ENCODE measurements at regions not wholly inside any gene's neighbourhood (a gene's known extent, or its start where the extent isn't known, plus 50 kb on each side); places are given as distances from the start of the nearest gene placed in this dataset.

DNA sequence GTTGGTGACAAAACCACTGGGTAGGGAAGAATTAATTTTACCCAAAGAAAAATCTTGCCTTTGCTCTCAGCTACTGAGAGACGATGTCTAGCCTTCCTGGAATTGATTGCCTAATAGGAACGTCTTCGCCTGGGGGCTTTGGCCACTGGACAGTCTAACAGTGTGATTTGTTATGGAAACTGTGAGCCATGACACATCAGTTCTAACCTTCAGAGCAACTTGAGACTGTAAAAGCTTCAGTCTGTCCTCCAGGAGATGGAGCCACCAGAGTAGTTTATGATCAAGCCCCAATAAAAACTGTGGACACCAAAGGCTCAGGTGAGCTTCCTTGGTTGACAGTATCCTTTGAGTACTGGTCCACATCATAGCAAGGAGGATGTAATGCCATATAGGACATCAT, 235.8 kb upstream of the TMCO5A start:
- DNase-seq (ENCODE audit: low read depth in 2 of 2) = no peak

GRCh38 chr15:37701230-37701629, 233.2 kb upstream of the TMCO5A start:
- DNase-seq (ENCODE audit: low read depth in 2 of 2) = no peak

GRCh38 chr15:37709669-37710068, 224.8 kb upstream of the TMCO5A start:
- DNase-seq (ENCODE audit: low read depth in 2 of 2) = no peak

DNA sequence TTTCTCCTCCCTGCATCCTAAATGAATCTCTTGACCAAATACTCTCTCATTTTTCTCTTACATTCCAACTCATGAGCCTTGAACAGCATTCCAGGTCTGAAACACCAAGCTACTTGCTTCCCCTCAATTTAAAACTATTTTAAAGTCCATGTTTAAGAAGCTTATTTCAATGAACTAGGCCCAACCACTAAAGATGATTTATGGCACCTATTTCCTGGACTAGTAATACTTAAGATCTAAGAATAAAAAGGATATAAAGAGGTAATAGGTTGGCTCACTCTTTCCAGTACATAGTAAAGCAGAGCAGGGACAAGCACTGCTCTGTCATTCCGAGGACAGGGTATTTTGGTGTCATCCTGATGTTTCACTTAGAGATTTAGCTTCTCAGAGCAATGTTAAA, 219.3 kb upstream of the TMCO5A start:
- DNase-seq (ENCODE audit: low read depth in 2 of 2) = no peak

GRCh38 chr15:37720267-37720666, 214.2 kb upstream of the TMCO5A start:
- DNase-seq (ENCODE audit: low read depth in 2 of 2) = no peak

DNA sequence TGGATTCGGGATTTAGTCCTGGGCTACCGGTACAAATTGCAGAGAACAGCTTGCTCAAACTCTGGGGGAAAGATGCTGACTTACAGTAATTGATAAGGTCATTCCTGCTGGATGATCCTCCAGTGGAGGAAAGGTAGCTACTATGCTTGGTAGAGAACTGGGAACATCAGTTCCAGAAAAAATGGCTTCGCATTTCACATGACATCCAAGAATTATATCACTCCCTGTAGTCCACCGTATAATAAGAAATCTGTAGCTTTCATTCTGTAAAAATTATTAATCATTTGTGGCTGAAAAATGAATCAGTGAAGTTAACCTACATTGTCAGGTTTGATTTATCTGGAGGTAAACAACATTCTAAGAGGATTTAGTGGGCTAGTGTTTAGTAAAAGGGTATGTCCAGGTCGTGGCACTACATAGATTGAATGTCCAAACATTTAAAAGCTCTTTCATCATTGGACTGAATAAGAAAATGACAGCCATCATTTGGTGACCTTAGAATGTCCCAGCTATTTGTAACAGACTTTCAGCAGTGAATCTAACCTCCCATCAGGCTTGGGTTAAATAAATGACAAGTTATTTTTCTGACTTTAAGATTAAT, 203.2 kb upstream of the TMCO5A start:
- DNase-seq (ENCODE audit: low read depth in 2 of 2) = no peak

DNA sequence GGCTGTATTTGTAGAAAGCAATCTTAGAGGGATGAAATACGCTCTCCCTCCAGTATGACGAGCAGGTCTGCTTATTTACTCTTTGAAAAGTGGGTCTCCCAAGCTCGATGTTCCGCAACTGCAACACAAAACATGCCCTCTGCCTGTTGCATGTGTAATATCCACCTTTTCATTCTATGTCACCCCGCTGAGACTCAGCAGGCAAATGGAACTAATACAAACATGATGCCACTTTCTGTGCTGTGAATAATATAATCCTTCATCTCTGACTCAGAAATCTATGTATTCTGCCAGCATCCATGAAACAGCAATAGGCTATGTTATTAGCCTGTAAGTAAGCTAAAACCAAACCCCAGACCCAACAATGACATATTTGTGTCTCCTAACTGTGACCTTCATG, 200.8 kb upstream of the TMCO5A start:
- no peak for DNase-seq (ENCODE audit: low read depth in 2 of 2)

- no peak for DNase-seq (ENCODE audit: low read depth in 2 of 2)
Observed at GRCh38 chr15:37740623-37741141, 193.8 kb upstream of the TMCO5A start.

- DNase-seq (ENCODE audit: low read depth in 2 of 2) = no peak
Observed at GRCh38 chr15:37743826-37744225, 190.6 kb upstream of the TMCO5A start.

- no peak for DNase-seq (ENCODE audit: low read depth in 2 of 2)
Observed at GRCh38 chr15:37744521-37744920, 189.9 kb upstream of the TMCO5A start.

GRCh38 chr15:37751401-37751800, 183.0 kb upstream of the TMCO5A start:
- DNase-seq (ENCODE audit: low read depth in 2 of 2) = no peak

DNA sequence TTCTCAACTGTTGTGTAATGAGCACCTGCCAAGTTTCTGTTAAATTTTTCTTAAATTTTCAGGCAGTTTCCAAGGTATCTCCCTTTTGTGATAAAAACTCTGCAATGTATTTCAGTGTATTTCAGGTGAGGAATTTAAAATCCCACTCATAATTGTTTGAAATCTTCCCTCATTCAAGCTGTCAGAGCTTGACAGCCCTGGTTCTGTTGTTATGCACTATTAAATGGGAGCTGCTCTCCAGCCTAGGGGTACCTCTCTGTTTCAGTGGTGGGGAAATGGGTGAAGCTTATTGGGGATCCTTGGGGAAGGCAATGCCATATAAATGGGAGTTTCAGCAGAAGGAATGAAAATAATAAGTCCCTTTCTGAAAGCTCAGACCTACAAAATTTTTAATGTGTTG, 178.0 kb upstream of the TMCO5A start:
- no peak for DNase-seq (ENCODE audit: low read depth in 2 of 2)

DNA sequence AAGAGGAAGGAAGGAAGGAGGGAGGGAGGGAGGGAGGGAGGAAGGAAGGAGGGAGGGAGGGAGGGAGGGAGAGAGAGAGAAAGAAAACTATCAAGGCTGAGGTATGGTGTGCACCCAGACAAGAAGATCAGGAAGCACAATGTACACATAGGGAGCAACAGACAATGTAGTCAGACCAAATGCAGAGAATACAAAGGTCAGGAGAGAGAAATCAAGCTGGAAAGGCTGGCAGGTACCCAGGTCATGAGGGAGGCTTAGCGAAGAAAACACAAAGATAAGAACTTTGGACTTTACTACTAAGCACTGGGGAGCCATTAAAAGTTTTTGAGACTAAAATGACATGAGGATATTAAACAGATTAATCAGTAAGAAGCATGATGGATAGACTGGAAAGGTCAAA, 176.0 kb upstream of the TMCO5A start:
- DNase-seq (ENCODE audit: low read depth in 2 of 2) = no peak

DNA sequence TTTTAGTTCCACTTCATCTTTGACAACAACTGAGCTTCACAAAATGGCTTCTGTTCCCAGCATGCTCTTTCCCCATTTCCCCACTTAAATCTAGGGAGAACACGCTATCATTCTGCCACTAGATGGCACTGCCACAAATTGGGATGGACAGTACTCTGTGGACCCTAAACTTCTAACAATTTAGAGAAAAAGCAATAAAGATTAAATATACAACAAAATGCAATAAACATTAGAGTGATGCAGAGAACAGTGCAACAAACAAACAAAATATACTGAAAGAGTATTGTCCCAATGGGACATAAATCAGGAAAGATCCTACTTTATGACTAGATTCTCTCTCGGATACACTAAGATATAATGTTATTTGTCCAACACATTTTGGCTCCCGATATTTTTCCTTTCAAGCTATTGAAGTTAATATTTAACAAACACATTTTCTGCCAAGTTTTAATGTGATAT, 169.7 kb upstream of the TMCO5A start:
- DNase-seq (ENCODE audit: low read depth in 2 of 2) = peak in 1 of 2 donors; percentile 7

GRCh38 chr15:37765786-37766185, 168.7 kb upstream of the TMCO5A start:
- no peak for DNase-seq (ENCODE audit: low read depth in 2 of 2)

DNA sequence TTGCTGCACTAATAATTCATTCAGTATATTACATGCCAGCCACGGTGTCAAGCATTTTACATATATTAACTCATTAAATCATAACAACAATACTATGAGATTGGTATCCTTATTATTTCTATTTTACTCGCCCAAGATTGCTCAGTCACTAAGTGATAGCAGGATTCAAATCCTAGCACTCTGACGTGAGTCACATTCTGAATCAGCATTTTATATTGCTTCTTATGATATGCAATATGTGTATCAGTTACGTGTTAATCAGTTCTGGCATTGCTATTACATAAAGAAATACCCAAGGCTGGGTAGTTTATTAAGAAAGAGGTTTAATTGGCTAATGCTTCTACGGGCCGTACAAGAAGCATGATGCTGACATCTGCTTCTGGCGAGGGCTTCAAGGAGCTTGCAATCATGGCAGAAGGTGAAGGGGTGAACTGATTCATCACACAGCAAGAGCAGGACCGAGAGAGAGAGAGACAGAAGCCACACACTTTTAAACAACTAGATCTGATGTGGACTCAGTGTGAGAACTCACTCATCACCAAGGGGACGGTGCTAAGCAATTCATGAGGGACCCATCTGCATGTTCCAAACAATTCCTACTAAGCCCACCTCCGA, 166.5 kb upstream of the TMCO5A start:
- no peak for DNase-seq (ENCODE audit: low read depth in 2 of 2)

DNA sequence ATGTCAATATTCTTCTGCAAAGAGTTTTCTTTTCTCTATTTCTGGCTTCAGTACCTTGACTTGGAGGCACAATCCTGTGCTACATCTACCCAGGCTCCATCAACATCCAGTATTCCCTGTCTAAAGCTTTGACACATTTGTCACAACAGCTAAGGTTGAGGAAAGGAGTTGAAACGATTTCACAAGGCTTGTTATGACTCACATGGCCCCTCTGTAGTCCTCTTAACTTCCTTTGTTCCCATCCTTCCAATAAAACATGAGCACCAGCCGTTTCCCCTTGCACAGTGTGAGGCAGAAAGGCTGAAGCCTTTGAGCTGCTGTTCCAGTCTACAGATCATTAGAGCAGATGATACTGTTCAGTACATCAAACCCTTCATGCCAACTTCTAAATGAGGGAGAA, 163.0 kb upstream of the TMCO5A start:
- DNase-seq (ENCODE audit: low read depth in 2 of 2) = no peak

DNA sequence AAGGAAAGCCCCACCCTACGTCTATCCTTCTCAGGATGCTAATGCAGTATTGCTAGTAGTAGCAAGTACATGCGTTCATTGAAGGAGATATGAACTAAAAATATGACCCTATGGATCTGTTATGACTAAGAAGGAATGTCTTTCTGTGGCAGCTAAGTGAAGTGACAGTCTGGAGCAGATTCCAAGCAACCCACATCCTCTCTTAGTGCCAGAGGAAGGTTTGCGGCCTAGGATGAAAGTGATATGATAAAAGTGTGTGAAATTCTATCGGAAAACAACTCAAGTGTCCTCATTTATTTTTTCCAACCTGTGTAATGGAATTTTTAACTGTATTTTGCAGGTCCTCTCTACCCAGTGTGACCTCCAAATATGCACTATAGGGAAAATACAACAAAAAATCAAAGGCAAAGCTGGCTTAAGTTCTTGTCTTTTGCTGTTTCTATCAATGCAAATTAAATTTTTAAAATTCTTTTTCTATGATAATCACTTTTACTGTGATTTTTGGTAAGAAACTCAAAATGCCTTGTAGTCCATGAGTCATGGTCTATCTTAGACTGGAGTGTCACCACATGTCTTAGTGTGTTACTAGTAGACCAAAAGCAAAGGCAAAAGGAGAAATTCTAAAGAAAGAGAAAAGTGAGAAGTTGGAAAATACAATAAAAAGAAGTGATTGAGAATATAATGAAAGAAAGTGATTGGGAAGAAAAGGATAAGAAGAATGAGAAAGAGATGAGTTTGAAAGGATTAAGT, 161.2 kb upstream of the TMCO5A start:
- no peak for DNase-seq (ENCODE audit: low read depth in 2 of 2)

DNA sequence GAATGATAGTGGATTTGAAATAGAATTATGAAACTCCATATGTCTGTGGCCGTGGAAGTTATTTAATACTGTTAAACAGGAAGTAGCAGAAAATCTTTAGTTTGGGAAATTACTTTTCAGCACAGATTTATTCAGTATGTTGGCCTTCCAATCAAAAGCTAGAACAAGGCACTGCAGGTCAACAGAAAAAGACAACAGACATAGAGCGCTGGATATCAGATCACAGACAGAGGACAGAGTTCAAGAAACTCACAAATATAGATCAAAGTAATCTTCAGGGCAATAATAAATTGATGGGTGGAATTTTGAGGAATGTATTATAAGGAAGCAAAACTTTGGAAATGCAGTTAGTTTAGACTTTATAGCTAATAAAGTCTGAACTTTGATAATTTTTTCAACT, 159.5 kb upstream of the TMCO5A start:
- no peak for DNase-seq (ENCODE audit: low read depth in 2 of 2)

DNA sequence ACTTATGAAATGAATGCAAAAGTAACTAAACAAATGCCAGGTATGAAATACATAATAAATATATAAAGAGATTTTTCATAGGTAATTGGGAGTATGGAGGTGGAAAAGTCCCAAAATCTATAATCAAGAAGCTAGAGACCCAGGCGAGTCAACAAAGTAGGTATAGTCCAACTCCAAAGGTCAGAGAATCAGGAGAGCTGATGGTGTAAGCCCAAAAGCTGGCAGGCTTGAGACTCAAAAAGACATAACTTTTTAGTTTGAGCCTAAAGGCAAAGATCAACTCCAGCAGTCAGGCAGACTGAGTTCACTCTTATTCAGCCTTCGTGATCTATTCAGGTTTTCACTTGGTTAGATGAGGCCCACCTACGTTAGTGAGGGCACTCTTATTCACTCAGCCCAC, 157.4 kb upstream of the TMCO5A start:
- no peak for DNase-seq (ENCODE audit: low read depth in 2 of 2)

DNA sequence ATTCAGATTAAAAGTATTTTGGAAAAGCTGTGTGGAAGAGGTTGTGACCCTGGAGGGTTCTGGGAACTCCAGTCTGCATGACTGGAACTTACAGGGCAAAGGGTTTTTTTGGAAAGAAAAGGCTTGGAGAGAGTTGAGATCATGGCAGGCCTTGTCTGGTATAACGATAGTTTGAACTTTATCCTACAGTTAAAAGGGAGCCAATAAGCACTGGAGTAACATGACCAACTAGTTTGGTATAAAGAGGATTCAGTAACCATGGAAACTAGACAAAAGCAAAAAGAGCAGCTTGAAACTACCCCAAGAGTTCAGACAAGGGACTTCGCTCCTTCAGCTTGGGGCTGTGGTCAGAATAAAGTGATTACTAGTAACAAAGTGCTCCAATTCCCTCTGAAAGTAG, 151.2 kb upstream of the TMCO5A start:
- DNase-seq (ENCODE audit: low read depth in 2 of 2) = no peak

DNA sequence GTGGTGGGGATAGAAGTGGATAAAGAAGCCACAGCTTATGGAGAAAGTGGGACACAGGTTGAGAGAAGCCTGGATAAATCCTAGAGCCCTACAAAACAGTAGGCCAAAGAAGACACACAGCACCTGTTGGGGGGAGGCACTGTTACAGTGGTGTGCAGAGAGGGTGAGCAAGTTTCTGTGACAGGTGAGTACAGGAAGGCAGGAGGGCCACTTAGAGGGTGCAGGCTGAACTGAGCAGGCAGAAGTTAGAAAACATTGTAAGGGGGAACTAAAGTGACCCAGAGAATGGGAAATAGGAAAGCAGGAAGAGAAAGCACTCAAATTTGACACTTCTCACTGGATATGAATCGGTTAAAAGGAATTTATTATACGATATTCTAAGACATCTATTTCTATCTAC, 146.1 kb upstream of the TMCO5A start:
- no peak for DNase-seq (ENCODE audit: low read depth in 2 of 2)

GRCh38 chr15:37788767-37789396, 145.6 kb upstream of the TMCO5A start:
- DNase-seq (ENCODE audit: low read depth in 2 of 2) = no peak
